ENCODE measurements at regions not wholly inside any gene's neighbourhood (a gene's known extent, or its start where the extent isn't known, plus 50 kb on each side); places are given as distances from the start of the nearest gene placed in this dataset.

DNA sequence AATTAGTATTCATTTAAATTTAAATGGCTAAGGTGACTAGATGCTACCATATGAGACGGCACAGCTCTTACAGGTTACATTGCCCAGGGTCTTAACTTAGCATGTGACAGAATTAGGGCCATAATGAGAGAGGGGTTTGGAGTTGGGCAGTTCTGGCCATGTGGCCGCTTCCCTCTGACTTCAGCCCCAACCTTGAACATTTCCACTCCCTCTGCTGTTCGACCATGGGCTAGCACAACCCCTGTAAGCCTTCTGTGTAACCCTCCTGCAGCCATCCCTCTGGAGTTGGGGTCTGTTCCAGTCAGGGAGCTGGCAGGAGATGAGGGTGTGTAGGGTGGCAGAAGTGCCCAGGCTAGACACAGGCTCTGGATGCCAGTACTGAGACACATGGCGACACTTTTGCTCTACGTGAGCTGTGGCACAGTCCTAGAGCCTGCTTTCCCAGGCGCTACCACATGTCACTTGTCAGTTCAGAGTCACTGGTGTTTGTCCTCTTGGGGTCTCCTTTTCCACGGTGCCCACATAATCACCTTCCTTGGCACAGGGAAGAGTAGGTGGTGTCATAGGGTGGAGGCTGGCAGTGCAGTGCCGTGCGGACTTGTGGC is 128.7 kb upstream of the PITX1 start:
- ChIA-PET POLR2A (no interaction called here), CTCF (no interaction called here)
- H3K4me2 ChIP-seq (ENCODE audit: insufficient read depth, low read length): no peak overlapping the region
- H4K20me1 ChIP-seq (replicated peaks; ENCODE audit: control insufficient read depth, extremely low read depth, insufficient read depth, low read length): no peaks in the 10 kb centered on the region
- H3K4me1 ChIP-seq (ENCODE audit: control insufficient read depth, extremely low read depth, insufficient read depth, low read length): no peaks in the 10 kb centered on the region
- H3K36me3 ChIP-seq (ENCODE audit: control insufficient read depth in 2 of 2, extremely low read depth in 1 of 2, insufficient read depth in 2 of 2, low read length in 2 of 2): no peaks in the 10 kb centered on the region
- intact Hi-C loops (cut with micrococcal nuclease) (no loop called here), dilution Hi-C loops (cut with MboI; ENCODE audit: extremely low pct_ligation_motif_present, low sequenced_read_pairs) (no loop called here)
- no TSS peak for BruUV-seq (replicated peaks)
- no peak overlapping the region for H3K27ac ChIP-seq (ENCODE audit: insufficient read depth, low read depth, low read length)
- no peak overlapping the region for H2AFZ ChIP-seq (ENCODE audit: low read depth, low read length)
- DNase-seq (ENCODE audit: low read depth, low spot score) (no peak), FAIRE-seq (no peak)
- H3K27me3 ChIP-seq (ENCODE audit: control insufficient read depth in 2 of 2, insufficient read depth in 2 of 2, low read length in 2 of 2): peaks cover 16 to 22% of the 10 kb centered on the region in 2 experiments
- no peaks in the 10 kb centered on the region for H3K9me3 ChIP-seq (replicated peaks; ENCODE audit: control insufficient read depth, insufficient read depth, low read length)
- no peak for TF ChIP-seq EZH2 (IDR thresholded peaks at IDR 0.05; ENCODE audit: borderline replicate concordance, low read depth, low read length, severe bottlenecking)
- no peak for TF ChIP-seq FOS (IDR thresholded peaks at IDR 0.05; ENCODE audit: borderline replicate concordance, insufficient read depth, low read length)
- no peak for TF ChIP-seq POLR2A (IDR thresholded peaks at IDR 0.05; ENCODE audit: low read depth, low read length)
- TF ChIP-seq, protein P1, sequence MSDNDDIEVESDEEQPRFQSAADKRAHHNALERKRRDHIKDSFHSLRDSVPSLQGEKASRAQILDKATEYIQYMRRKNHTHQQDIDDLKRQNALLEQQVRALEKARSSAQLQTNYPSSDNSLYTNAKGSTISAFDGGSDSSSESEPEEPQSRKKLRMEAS (IDR thresholded peaks at IDR 0.05; ENCODE audit: insufficient read depth, insufficient read length): no peak
- TF ChIP-seq JUN (IDR thresholded peaks at IDR 0.05; ENCODE audit: borderline replicate concordance, insufficient read depth, insufficient read length, low read depth): no peak
- TF ChIP-seq MYC (IDR thresholded peaks at IDR 0.05; ENCODE audit: low read depth, low read length): no peak
- TF ChIP-seq POLR2AphosphoS5 (IDR thresholded peaks at IDR 0.05; ENCODE audit: insufficient read depth, low read depth, low read length): no peak
- TF ChIP-seq GATA2 (IDR thresholded peaks at IDR 0.05; ENCODE audit: insufficient read depth, insufficient read length, low read depth, low read length): no peak
- no peak for TF ChIP-seq CTCF (IDR thresholded peaks at IDR 0.05; ENCODE audit: extremely low read depth in 1 of 2, insufficient read depth in 1 of 2, low read depth in 1 of 2, low read length in 2 of 2)
- H3K9ac ChIP-seq (replicated peaks; ENCODE audit: extremely low read depth, insufficient read depth, low read length): no peak overlapping the region
- no peaks in the 10 kb centered on the region for H3K9me1 ChIP-seq (replicated peaks; ENCODE audit: control insufficient read depth, extremely low read depth, insufficient read depth, low read length)
- no peak overlapping the region for H3K4me3 ChIP-seq (replicated peaks in 1 of 3; ENCODE audit: insufficient read depth in 1 of 3, low read depth in 1 of 3, low read length in 3 of 3)
- H3K79me2 ChIP-seq (ENCODE audit: control insufficient read depth, insufficient read depth, low read length): no peaks in the 10 kb centered on the region
